Activated CD8-positive, alpha-beta memory T cell treated with anti-CD3 and anti-CD28 coated beads for 36 hours (primary cell): ENCODE measurements at regions not wholly inside any gene's neighbourhood (a gene's known extent, or its start where the extent isn't known, plus 50 kb on each side); places are given as distances from the start of the nearest gene placed in this dataset.
"Not testable (repeated sequence)": the region's sequence is repeated elsewhere in the genome, so short reads cannot be mapped to it uniquely, and the experiment has no call there.

Experiments used
- CTCF ChIA-PET: fragments of 350-600 bp; sonication (Branson Sonifier 250); formaldehyde crosslinking; loops from one replicate; lab custom pipeline; 2021; ENCODE audit warnings: antibody characterized with exemption; lab: Charles Lee
- POLR2A ChIA-PET: fragments of 350-600 bp; sonication (Branson Sonifier 250); formaldehyde crosslinking; loops from one replicate; lab custom pipeline; 2021; ENCODE audit warnings: antibody characterized with exemption; lab: Charles Lee

DNA sequence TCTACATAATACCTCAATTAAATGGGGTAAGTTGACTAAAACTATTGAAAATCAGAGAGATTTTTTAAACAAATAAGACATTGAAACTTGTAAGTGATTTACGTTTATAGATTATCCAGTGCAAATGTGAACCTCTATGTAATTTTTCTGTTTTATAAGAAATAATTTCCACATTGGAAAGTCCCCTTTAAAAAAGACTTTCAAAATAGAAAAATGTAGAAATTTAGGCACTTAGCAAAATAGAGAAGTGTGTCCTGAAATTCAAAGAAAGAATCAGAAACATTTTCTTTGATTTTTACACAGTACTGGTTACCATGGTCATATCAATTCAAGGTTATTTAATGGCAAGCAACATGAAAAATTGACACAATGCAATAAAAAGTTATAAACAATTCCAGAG is 290.9 kb upstream of the GPR149 start:
- CTCF ChIA-PET, result no interaction called here
- POLR2A ChIA-PET, result no interaction called here

DNA sequence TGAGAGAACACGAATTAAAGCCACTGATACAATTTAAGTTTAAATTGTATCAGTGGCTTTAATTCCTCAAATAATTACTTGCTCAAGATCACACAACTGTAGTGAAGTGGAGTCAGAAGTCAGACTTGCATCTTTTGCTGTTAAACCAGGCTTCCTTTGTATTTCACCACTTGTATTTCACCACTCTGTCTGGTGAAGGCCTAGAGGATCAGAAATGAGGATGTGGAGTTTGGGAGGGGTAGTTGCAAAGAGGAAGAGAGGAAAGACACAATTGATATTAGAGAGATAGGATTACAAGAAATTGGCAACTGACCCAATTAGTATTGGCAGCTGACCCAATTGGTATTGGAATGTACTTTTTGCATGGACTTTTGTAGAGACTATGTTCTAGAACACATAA is 288.1 kb upstream of the GPR149 start:
- CTCF ChIA-PET, result no interaction called here
- POLR2A ChIA-PET, result no interaction called here

DNA sequence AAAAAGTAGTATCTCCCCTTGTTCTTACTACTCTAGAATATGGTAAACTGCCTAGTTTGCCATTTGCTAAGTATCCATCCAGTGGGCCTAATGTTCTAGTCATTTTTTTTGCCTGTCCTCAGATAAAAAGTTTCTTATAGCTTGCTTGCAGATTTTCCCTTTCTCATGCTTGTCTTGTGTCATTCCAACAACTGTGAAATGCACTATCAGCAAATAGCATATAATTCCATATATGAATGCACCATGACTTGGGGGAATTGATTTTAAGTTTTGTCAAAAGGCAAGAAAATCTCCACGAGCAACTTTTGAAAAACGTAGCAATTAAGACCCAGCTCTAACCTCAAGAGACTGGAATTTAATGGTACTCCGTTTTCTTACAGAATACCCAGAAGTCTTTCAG is 286.2 kb upstream of the GPR149 start:
- ChIA-PET CTCF (no interaction called here), POLR2A (no interaction called here)

DNA sequence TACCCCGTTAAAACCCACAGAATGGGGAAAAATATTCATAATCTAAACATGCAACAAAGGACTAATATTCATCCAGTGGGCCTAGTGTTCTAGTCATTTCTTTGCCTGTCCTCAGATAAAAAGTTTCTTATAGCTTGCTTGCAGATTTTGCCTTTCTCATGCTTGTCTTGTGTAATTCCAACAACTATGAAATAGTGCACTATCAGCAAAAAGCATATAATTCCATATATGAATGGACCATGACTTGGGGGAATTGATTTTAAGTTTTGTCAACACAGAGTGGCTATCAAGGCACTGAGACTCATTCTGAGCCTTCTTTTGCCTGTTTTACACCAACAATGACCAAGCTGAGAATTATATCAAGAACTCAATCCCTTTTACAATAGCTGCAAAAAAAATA is 278.6 kb upstream of the GPR149 start:
- POLR2A ChIA-PET, result no interaction called here
- CTCF ChIA-PET, result no interaction called here

DNA sequence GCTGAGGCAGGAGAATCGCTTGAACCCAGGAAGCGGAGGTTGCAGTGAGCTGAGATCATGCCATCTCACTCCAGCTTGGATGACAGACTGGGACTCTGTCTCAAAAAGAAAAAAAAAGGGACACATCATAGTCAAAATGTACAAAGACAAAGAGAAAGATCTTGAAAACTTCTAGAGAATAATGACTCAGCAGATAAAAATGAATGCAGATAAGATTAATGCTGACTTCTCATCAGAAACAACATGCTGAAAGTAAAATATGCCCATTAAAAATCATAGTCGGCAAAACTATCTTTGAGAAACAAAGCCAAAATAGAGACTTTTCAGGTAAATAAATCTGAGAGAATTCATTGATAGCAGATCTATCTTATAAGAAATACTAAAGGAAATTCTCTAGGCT is 271.1 kb upstream of the GPR149 start:
- ChIA-PET CTCF (no interaction called here), POLR2A (no interaction called here)

DNA sequence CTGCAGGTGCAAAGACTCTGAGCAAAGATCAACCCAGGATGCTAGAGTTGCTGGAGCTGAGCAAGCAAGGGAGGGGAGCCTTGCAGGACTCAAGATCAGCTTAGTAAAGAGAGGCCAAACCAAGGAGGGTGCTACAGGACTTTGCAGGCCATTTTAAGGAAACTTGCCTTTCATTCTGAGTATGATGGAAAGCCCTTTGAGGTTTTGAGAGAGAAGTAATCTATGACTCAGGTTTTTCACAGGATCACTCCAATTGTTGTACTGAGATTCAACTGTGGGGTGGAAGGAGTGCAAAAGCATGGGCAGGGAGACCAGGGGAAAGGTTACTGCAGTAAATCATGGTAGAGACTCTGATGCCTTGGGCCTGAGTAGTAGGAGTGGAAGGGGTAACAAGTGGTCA is 260.4 kb upstream of the GPR149 start:
- CTCF ChIA-PET, result no interaction called here
- POLR2A ChIA-PET, result no interaction called here

DNA sequence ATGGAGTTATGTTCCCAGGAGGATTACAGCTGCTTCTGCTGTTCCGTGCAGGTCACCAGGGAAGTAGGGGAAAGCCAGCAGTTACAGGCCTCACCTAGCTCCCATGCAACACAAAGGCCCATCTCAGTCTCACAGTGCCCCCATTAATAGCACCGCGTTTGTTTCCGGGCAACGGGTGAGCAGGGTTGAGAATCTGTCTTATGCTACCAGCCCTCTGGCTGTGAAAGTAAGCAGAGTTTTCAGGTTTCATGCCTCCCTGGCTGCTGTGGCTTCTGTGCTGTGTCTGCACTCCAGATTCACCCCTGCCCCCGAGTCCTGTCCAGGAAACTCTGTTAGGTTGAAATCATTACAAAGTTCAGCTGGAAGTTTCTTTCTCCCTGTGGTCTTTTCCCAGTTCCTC is 254.4 kb upstream of the GPR149 start:
- ChIA-PET CTCF (no interaction called here), POLR2A (no interaction called here)

DNA sequence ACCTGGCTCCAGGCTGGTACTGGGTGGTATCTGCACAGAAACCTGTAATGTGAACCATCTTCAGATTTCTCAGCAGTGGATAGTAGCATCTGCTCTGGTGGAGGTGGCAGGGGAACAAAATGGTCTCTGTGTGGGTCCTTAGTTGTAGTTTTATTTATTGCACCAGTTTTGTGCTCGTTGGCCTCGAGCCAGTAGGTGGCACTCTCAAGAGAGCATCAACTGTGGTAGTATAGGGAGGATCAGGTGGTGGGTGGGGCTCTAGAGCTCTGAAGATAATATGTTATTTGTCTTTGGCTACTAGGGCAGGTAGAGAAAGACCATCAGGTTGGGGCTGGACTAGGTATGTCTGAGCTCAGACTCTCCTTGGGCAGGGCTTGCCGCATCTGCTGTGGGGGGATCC is 254.0 kb upstream of the GPR149 start:
- ChIA-PET CTCF (no interaction called here), POLR2A (no interaction called here)

DNA sequence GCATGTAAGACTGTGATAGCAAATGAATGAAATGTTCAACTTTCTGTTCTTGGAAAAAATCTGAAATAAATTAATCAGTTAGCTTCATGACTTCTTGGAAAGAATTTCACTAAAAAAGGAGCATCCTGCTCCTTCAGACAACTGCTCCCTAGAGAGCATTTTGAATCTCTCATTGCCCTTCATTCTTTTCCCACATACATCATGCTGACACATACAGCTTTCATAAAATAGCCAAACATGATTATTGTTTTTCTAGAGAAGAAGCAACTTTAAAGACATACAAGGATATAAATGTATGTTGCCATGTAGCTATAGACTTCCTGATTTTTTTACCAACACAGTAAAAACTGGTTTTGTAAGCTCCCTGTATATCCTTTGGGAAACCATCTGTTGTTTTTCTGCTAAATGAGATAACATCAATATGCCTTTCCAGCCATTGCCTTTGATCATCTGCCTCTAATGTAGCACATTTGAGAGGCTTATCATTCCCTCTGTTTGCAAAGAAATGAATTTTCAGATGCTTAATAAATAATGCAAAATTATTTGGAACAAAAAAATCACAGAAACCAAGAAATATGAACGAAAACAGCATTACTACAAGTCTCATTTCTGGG is 248.2 kb upstream of the GPR149 start:
- ChIA-PET CTCF (no interaction called here), POLR2A (no interaction called here)

DNA sequence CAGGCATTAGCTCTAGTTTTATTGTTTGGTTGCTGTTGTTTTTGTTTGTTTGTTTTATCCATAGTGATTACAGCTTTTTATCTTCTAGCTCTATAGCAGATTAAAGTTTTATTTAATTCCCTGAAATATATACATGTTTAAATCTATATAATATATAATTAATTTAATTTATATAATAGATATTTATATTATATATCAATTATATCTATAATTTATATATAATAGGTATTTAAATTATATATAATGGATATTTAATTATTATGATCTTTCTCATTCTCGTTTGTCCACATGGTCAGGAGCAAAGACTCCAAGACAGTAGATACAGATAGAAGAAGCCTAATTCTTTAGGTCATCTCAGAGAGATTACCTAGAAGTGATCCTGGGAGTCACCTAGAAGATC is 238.8 kb upstream of the GPR149 start:
- ChIA-PET CTCF (no interaction called here), POLR2A (no interaction called here)

DNA sequence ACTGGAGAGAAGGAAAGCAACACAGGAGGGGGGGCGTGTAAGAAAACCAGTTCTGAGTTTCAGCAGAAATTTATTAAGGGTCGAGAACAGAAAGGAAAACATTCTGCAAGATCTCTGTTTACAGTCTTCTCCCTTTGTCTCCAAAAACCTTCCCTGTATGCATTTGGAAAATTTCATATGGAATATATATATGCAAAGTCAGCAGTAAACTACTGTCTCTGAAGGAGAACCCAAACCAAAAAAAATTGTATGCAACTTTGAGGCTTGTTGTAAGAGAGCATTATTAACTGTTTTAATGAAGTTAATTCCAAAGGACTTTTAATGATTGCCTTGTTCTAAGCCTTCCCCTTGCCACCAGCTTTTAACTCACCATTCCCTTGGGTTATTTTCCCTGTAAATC is 238.2 kb upstream of the GPR149 start:
- ChIA-PET POLR2A (no interaction called here), CTCF (no interaction called here)

DNA sequence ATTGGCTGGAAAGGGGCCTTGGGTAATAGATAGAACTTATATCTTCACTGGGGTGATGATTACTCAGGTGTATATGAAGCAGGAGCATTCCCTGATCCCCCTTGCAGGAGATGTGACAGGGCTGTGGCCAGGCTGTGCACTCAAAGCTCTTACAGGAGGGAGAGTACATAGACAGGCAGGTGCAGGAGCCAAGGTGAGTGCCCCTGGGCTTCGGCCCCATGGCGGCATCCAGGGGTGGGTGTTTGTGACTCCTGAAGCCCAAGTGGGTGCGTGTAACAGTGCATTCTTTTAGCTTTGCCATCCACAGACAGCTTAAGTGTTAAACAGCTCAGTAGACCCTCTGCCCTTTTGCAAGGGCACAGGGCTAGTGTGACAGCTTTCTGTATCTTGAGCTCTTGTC is 236.6 kb upstream of the GPR149 start:
- POLR2A ChIA-PET, result no interaction called here
- CTCF ChIA-PET, result no interaction called here

DNA sequence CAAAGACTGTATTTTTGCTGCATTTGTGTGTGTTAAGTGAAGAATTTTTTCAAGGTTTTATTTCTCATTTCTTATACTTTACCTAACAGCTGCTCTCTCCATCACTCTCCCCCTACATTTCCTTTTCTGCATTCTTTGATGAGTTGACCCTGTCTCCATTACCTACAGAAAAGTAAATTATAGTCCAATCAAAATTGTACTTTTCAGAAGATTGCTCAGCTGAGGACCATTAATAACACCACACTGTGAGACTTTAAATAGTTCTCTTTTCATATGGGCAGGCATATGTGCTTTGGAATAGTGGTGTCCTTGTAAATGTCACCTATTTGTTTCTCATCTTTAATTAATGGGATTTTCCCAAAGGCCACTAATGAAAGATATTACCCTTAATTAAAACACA is 234.7 kb upstream of the GPR149 start:
- CTCF ChIA-PET, result no interaction called here
- POLR2A ChIA-PET, result no interaction called here

DNA sequence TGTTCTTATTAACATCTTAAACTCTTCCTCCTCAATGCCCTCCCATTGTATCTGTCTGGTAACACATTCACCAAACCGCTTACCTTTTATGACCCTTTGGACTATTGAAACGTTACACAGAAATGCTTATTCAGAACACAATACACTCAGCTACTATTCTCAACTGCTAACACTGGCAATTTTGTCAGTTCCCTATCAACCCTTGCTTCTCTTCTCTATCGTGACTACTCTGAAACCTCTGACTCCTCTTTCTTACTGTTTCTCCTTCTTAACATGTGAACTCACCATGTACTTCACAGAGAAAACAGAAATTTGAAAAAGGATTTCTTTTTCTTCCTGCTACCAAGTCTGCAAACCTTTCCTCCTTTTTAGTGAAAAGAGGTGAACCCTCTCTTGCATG is 232.9 kb upstream of the GPR149 start:
- ChIA-PET CTCF (no interaction called here), POLR2A (no interaction called here)

DNA sequence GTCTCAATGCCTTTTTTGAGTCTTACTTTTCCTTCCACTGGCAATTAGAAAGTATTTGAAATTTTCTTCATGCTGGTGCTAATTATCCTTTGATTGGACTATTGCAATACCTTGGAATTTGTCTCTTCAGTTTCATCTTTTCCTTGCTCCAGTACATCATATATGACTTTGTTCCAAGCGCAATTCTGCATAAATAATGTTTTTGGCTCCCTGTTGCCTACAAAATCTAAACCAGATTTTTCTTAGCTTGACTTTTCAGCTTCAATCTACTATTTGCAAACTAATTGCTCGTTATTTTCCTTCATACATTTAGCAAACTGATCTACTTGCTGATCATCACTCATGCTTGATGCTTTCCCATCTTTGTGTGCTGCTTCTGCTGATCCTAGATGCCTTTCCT is 230.8 kb upstream of the GPR149 start:
- CTCF ChIA-PET, result no interaction called here
- POLR2A ChIA-PET, result no interaction called here

DNA sequence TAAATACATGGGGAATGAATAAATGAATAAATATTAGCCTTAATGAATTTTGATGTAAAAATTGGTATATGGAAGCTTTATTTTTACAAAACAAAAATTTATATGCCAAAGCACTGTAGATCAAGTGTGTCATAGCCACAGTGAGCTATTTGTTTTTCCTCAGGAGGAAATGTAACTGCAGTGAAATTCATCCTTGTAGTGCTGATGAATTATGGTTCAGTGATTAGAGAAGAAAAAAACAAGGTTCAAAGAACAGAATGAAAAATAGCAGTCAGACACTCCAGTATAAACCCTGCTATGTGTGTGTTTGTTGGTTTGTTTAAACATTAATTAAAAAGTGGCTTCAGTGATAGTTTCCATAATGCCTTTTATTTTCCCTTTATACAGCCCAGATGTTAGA is 228.0 kb upstream of the GPR149 start:
- POLR2A ChIA-PET, result no interaction called here
- CTCF ChIA-PET, result no interaction called here

DNA sequence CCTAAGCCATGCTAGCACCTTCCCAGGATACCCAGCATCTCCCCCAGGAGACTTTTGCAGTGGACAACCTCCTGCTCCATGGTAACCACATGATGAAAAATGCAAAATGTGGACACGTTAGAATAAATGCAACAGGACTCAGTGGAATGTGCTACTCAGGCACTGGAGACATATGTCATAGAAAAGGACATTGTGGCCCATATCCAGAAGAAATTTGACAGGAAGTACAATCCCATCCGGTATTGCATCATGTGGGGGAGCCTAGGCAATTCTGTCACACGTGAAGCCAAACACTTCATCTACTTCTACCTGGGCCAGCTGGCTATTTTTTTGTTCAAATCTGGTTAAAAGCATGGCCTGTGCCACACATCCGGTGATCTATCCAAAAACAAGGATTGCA is 227.2 kb upstream of the GPR149 start:
- CTCF ChIA-PET, result no interaction called here
- POLR2A ChIA-PET, result no interaction called here

DNA sequence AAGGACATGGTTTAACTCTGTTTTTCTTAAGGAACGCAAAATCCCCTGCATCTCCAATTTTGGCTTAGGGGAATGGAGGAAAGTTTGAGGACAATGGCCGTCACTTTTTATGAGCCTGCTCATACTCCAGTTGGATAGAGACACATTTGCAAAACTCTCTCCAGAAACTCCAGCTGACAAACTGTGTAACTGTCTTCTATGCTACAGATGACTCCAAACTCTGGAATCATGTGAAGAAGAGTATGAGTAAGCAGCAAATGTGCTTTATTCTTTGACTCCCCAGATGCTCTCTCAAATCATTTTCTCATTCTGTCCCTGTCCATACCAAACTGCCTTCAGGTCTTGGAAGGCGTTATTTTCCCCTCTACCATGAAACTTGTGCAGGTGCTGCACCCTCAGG is 226.5 kb upstream of the GPR149 start:
- ChIA-PET CTCF (no interaction called here), POLR2A (no interaction called here)

DNA sequence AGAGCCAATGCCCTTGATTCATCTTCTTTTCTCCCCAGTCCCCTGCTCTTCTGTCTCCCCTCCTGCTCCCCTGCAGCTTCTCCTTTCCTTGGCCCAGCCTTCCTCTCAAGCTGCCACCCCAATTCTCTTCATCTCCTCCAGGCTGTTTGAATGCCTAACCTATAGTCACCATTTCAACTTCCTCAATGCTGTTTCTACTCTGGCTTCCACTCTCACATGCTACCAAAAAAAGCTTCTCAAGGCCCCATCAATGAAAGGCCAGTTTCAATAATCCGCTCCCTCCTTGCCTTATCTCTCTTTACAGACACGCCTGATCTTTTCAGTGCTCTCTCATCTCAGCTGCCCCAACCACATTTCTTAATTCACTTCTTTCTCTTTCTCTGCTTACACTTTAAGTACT is 212.2 kb upstream of the GPR149 start:
- CTCF ChIA-PET, result no interaction called here
- POLR2A ChIA-PET, result no interaction called here

DNA sequence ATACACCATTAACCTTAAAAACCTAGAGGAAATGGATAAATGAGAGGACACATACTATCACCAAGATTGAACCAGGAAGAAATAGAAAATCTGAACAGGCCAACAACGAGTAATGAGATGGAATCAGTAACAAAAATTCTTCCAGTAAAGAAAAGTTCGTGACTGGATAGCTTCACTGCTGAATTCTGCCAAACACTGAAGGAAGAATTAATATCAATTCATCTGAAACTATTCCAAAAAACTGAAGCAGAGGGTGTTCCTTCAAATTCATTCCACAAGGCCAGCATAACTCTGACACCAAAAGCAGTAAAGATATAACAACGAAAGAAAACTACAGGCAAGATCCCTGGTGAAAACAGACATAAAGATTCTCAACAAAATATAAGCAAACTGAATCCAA is 195.8 kb upstream of the GPR149 start:
- ChIA-PET CTCF (no interaction called here), POLR2A (no interaction called here)

DNA sequence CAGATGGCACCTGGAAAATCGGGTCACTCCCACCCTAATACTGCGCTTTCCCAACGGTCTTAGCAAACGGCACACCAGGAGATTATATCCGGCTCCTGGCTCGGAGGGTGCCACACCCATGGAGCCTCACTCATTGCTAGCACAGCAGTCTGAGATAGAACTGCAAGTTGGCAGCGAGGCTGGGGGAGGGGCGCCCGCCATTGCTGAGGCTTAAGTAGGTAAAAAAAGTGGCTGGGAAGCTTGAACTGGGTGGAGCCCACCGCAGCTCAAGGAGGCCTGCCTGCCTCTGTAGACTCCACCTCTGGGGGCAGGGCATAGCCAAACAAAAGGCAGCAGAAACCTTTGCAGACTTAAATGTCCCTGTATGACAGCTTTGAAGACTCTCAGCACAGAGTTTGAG is 189.6 kb upstream of the GPR149 start:
- POLR2A ChIA-PET, CTCF ChIA-PET: not testable (repeated sequence)

DNA sequence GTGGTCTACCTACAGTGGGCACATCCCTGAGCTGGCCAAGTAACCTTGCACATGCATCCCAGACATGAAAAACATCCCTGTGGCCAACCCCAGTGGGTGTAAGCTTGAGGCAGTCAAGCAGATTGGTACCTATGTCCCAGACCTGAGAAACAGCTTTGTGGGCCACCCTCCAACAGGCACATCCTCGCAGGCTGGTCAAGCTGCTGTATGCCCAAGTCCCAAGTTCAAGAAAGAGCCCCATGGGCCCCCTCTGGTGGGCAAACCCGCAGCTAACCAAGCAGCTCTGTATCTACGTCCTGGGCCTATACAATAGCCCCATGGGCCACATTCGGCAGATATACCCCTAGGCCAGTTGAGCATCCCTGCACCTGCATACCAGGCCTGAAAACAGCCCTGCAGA is 186.3 kb upstream of the GPR149 start:
- POLR2A ChIA-PET, result no interaction called here
- CTCF ChIA-PET, result no interaction called here

DNA sequence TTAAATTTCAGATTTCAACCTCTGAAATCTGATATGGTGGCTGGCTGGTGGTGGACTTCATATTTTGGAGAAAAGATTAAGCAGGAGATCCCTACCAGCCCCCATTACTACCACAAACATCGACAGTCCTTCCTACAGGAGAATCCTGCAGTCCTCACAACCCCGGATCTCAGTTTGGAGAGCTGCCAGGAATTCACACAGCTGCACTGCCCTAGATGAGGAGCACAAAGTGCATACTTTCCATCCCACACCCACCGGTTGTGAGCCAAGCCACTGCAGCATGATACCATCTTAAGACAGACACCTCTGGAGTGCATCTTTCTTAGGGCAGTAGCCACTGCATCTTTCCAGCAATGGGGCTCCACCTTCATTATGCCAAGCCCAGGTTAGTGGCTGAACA is 185.5 kb upstream of the GPR149 start:
- ChIA-PET POLR2A (no interaction called here), CTCF (no interaction called here)
